ENCODE measurements at regions not wholly inside any gene's neighbourhood (a gene's known extent, or its start where the extent isn't known, plus 50 kb on each side); places are given as distances from the start of the nearest gene placed in this dataset.

DNA sequence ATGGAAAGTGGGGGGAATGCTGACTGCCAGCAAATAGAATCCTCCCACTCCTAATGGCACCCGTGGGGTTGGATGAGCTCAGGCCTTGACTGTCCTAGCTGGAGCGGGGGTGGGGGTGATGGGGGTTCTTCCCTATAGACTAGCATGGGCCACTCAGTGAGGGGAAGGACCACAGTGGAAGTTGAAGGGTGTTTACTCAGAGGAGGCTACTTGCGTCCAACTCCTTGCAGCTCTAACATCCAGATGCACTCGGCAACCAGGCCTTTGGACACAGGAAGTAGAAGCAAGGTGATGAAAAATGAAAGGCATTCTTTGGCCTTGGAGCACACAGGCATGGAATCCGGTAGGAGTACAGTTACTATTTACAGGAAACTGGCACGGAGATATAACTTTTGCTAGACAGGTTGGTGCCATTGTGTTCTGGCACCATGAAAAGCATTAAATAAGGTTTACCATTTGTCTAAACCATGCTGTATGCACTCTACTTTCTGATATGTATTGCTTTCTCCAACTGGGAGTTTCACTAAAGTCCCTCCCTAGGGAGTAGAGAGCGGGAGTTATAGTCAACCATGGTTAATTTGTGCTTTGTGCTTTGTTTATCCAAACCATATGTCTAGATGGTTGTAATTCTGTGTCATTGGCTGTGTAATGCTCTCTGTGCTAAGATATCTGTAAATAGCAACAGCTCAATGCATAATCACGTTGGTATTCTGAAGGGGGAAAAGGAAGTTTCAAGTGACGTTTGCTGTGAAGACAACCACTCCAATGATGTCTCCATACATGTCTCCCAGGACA lies 125.3 kb downstream of the TSHZ3 start:
- DNase-seq, result no peak

DNA sequence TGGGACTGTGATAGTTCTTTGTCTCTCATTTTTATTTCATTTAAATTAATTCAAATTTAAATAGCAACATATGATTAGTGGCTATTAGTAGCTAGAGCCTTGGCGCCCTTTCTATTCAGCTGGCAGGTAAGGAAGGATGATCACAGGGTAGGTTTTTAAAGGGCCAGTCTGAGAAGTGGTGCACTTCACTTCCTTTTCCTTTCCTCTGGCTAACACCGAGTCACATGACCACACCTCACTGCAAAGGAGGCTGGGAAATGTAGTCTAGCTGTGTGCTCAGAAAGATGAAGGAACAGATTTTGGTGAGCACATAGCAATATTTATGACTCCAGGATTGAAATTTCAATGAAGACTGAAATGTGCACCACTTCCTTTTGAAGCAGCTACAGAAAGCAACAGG lies 128.7 kb downstream of the TSHZ3 start:
- DNase-seq, result no peak

DNA sequence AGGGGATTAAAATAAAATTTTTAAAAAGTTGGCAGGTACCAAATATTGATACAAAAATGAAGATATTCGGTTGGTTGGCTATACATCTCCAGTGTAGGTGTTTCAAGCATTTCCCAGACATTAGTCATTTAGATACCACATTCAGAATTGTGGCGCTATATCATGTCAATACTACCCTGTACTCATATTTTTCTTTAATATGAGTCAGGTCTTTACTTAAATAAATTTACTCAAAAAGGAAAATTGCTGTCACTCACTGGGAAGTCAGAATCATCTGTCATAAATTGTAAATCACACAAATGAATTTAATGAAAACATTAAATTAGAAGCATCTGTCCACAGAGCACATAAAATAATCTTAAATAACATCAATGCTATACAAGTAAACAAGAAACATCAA lies 134.2 kb downstream of the TSHZ3 start:
- DNase-seq, result no peak

DNA sequence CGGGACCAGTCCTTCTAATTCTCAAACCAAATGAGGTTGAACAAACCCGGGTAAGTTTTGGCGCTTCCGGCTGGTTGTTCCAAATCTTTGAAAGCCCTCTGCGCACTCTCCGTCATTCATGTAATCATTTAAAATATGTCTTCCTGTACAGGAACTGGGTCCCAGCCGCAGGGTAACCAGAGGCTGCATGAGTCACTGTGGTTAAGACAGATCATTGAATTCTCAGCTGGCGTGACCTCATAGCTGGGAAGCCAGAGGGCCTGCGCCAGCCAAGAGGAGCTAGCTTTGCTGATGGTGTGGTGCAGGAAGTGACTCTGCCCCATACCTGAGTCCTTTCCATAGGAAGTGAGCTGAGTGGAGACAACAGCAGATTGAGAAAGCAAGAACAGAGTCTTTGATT lies 135.2 kb downstream of the TSHZ3 start:
- DNase-seq, result no peak

DNA sequence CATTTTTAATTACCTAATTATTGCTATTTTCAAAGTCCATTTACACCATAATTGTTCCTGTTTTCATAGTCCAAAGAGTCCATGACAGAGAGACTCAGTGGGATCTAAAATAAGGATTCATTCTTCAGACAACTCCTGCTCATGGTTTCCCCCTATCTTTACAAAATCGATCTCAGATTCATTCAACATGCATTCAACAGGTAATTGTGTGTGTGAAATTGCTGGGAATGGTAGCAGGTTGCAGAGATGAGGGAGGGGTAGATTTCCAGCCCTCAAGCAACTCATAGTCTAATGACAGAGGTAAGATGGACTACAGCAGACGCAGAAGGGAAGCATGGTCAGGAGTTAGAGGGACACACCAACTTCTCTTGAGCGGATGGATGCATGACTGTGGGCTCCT lies 138.1 kb downstream of the TSHZ3 start:
- no peak for DNase-seq

DNA sequence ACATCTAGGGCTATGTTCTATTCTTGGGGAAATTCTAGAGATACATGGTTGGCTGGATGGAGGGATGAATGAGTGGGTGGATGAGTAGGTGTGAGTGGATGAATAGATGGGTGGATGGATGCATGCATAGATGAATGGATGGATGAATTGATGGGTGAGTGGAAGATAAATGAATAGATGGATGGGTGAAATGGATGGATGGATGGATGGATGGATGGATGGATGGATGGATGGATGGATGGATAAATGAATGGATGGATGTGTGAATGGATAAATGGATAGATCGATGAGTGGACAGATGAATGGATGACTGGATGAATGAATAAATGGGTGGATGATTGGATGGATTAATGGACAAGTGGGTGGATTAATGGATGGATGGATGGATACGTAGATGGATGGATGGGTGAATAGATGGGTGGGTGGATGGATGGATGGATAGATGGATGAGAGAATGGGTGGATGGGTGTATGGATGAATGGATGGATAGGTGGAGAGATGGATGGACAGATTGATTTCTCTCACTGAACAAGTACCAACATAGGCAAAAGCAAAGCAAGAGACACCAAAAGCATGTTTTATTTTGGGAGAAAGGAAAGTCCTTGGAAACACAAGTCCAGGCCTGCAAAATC lies 143.2 kb downstream of the TSHZ3 start:
- DNase-seq, result no peak

DNA sequence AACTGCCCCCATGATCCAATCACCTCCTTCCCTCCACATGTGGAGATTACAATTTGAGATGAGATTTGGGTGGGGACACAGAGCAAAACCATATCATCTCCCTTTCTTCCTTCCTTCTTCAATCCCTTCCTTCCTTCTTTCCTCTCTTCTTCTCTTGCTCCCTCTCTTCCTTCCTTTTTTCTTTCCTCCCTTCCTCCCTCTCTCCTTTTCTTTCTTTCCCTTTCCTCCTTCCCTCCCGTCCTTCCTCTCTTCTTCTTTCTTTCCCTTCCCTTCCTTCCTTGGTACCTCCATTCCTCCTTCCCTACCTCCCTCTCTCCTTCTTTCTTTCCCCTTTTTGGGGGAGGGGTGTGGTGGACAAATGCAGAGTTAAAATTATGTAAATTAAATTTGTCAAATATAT lies 145.1 kb downstream of the TSHZ3 start:
- DNase-seq, result no peak

DNA sequence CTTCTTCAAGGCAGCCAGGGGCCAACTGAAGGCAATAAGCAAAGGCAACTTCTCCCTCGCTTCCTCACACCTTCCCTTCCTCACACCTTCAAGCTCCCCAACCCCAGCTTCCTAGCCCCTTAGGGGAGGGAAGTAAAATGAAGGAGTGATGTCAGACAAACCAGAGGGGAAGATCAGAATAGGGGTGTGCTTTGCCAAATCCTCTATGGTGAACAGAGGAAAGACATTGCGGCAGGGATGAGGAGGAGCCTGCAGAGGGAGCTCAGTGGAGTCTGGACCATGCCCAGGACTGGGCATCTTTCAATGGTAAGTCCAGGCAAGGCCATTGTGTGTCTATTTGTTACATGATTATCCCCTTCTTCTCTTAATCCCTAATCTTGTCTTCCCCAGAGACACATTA lies 164.0 kb downstream of the TSHZ3 start:
- DNase-seq, result no peak

DNA sequence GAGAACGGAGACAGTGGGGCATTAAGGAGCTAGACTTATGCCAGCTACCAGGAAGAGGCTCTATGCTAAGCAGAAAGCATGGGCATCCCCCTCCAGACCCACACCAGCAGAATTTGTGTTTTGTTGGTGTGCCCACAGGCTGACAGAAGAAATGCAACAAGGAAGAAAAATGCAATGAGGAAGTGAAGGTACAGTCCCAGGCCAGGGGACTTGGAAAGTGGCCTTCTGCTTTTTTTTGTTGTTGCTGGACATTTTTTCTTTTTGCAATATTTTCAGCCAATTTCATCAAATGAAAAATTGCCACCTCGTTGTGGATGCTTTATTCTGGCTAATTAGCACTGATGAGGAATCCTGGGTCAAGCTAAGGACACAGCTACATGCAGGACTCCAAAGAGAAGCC lies 167.7 kb downstream of the TSHZ3 start:
- DNase-seq, result no peak

DNA sequence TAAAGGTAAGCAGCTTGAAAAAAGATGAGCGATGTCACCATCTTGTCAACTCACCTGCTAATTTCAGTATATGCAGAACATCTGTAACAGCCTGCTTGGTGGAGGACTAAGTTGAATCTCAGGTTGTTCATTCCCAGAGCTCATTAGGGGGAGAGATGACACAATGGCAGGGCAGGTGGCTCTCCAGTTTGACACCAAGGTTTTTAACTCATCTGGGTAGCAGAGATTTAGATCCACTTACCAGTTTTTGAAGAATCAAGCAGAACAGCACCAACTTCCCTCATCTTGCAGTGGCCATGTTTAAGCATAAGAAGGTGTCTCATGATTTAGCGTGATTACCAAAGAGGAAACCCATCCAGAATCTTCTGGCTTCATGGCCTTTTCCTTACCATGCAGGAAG lies 168.3 kb downstream of the TSHZ3 start:
- no peak for DNase-seq

DNA sequence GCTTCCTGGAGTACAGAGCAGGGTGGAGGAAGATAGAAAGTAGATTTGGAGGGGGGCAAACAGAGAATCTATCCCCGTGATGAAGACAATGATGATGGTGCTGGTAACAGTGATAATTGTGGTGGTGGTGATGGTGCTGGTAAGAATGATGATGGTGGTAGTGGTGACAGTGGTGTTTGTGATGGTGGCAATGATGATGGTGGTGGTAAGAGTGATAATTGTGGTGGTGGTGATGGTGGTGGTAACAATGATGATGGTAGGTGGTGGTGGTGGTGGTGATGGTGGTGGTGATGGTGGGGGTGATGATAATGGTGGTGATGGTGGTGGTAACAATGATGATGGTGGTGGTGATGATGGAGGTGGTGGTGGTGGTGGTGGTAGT lies 169.8 kb downstream of the TSHZ3 start:
- no peak for DNase-seq

DNA sequence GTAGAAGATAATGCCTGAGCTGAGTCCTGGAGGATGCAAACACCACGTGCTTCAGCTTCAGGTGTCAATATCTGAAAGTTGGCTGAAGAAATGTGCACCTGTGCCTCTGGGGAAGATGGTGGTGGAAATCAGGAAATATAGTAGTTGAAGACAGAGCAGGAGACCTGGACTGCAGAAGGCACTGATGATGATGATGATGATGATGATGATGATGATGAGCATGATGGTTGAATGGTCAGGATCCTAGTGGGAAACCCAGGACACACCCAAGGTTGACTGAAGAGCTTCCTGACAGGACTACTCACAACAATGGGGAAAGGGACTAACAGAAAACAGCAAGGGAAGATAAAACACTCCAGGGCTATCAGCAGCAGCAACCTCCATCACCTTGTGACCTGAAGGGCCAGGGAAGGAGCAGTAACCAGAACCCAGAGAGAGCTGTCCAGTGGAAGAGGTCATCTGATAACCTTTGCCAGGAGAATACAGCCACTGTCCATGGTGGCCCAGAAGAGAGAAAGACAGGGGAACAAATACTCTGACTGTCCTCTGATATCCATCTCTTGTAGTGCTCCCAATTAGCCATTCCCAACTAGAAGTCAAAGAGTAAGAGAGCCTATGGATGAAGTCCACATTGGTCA lies 170.3 kb downstream of the TSHZ3 start:
- no peak for DNase-seq

DNA sequence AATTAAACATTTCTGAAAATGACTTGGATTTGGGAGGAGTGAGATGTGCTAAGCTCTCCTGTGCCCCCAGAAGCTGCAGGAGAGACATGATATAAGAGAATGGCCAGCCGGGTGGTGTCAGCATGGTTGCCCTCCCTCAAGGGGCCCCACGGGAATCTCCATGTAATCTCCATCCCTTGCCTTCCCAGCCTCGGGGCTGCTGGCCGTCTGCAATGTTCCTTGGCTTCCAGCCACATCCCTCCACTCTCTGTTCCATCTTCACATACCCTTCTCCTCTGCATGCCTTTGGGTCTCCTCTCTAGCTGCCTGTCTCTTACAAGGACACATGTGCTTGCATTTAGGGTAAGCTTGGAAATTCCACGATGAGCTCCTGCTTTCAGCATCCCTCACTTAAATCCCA lies 172.0 kb downstream of the TSHZ3 start:
- no peak for DNase-seq

DNA sequence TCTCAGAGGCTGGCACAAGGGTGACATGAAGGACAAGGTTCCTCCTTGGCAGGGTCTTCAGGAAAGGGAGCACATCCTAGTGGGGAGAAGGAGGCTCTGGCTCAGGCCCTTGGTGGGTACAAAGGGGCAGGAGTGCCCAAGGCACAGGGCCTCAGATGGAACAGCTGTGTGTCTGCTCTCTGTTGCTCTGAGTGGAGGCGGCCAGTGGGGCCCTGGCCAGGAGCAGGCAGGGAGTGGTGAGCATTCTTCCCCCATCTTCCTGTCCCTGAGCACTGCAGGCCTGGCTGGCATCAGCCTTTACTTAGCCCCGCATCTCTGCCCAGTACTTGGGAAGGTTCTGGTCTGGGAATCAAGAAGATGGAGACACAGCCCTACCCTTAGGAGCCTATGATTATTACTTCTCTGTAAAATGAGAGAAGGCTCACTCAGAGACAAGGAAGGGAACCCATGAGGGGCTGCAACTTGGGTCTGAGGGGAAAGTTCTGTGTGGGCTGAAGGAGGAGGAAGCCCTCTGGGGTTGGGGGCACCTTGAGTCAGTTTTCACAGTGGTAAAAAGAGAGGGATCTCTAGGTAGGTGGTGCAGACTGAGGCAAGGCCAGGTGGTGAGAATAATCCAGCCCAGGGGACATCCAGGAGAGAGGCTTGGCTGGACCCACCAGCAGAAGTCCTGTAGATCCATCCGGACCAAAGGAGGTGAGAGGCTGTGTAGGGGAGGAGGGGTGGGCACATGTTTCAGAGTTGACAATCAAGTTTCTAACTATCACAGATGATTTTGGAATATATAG lies 173.5 kb downstream of the TSHZ3 start:
- no peak for DNase-seq

DNA sequence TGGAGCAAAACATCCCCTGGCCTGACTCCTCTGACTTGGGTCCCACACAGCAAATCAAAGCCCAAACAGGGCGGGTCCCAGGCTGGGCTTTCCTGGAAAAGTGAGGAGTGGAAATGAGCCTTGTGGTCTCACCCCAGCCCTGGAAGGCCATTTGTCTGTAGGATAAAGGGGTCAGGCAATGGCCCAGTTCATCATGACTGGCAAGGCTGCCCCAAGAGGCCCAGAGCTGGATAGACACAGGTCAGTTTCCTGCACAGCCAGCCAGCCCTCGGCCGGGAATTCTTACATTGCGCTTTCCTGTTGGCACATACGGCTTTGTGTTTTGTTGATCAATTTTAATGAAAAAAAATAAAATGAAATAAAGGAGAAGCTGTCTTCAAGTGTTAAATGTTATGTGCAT lies 174.3 kb downstream of the TSHZ3 start:
- DNase-seq, result no peak

DNA sequence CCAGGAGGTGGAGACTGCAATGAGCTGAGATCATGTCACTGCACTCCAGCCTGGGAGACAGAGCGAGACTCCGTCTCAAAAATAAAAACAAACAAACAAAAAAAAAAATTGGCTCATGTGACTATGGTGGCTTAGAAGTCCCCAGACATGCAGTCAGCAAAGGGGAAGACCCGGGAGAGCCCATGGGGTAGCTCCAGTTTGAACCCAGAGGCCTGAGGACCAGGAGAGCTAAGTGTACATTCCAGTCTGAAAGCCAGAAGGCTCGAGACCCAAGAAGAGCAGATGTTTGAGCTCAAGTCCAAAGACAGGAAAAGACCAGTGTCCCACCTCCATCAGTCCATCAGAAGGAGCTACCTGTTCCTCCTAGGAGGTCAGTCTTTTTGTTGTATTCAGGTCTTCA lies 175.2 kb downstream of the TSHZ3 start:
- no peak for DNase-seq

DNA sequence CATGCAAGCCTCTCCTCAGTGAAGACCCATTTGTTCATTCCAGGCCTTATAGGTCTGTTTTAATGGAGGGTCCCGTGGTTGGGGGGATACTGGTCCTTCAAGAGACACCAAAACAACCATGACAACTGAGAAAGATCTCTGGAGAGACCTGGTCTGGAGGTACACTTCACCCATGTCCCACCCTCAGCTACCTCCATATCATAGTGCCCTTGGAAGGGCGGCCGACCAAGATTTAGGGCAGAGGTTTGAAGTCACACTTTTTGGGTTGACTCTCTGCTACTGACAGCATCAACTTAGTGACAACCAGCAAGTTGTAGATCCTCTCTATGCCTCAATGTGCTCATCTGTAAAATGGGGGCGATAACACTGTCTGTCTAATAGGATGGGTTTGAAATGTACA lies 177.3 kb downstream of the TSHZ3 start:
- DNase-seq, result no peak

DNA sequence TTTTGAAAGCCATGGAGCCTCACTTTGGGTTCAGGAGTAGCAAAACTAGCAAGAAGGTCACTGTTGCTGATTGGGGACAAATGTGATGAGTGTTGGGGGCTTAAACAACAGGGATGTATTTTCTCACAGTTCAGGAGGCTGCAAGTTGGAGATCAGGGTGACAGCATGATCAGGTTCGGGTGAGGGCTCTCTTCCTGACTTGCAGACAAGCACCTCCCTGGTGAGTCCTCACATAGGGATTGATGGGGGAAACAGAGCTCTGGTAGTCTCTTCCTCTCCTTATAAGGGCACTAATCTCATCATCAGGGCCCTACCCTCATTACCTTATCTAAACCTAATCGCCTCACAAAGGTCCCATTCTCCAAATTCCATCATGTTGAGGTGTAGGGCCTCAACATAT lies 179.2 kb downstream of the TSHZ3 start:
- DNase-seq, result no peak

DNA sequence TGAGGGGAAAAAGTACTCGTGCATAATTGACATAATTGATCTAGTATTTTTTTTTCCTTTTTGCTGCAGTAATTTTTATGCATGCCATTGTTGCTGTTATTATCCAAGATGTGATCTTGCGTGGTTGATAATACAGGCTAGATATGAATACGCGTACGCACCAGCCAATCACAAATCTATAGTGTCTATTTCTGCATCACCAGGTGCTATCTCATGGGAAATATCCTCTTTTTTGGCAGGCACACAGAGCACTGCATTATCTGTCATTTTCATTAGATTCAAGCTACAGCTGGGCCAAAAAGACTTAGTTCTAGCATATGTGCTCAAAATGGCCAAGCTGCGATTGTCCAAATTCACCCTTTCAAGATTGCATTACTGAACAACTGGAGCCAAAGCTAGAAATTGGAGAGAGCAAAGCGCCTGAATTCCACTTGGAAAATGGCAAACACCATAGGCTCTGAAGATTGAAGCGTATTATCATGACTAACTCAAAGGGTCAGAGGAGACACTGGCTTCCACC lies 181.1 kb downstream of the TSHZ3 start:
- no peak for DNase-seq

DNA sequence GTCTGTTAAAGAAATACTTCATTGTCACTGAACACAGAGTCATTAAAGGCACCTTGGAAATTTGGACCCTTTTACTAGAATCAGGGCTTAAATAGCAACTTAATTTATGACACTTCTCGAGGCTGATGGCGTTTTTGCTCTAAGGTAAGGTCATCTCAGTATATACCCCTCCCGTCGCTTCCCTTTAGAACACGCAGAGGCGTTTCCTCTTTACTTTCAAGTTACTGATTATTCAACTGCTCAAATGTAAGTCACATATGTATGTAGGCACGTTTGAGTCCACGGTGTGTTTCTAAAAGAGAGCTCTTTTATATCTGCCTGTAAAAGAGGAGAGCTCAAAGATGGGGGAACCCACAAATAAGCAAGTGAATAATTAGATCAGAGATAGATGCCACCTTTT lies 181.5 kb downstream of the TSHZ3 start:
- no peak for DNase-seq

DNA sequence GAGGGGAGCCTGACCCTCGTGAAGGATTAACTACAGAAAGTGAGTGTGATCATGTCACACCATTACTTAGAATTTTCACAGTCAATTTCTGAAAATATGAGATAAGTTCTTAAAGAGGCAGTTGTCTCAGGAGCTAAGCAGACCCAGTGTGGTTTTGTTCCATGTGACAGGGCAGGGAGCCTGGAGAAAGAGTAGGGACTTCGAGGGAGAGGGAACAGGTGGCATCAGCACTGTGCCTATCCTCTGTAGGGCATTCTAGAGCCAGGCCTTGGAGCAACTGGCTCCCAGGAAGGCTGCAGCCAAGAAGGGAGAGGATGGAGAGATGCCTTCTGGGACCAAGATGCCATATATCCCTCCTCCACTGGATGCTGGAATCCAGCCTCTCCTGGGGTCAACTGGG lies 183.0 kb downstream of the TSHZ3 start:
- no peak for DNase-seq

DNA sequence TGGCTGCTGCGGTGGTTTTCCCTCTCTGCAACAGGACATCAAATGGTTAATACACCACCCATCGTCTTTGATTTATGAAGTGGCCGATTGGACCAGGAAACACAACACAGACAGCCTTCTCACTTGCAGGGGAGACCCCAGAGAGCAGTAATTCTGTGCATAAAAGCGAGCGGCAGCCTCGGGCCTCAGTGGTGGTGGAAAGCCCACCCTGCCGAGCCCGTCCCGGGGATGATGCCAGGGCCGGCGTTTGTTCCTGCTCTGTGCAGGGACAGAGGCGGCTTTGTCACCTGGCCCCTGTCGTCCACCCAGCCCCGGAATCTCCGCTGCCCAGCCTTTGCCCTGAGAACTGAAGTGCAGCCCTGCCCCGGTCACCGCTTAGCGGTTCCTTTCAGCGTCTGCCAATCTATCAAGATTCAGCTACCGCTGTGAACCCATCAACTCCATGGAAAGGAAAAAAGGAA lies 184.4 kb downstream of the TSHZ3 start:
- DNase-seq, result no peak

DNA sequence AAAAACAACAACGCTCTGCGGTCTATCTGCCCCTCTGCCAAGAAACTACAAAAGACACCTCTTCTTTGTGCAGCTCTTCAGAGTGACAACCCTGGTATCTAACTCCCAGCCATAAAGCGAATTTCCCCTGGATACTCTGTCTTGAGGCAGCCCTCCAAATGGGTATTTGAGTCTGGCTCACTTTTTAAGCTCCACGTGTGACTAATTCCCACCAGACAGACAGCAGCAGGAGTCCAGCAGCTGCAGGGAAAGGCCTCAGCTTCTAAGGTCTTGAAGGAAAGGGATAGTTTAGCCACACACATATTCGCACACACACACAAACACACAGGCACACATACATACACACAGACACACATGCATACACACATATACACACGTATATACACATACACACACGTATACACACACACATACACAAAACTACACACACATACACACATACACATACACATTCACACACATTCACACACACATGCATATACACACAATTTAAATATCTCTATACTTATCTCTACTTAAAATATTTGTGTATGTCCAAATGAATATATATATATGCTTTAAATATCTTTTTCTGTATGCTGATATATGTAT lies 188.8 kb downstream of the TSHZ3 start:
- DNase-seq, result no peak
